WI38 (cell line): ENCODE measurements at regions not wholly inside any gene's neighbourhood (a gene's known extent, or its start where the extent isn't known, plus 50 kb on each side); places are given as distances from the start of the nearest gene placed in this dataset.

Experiments
- H3K4me3 ChIP-seq: 2 replicates; pipeline ENCODE4 v1.5.1; 2011; ENCODE audit warnings: low read depth, mild to moderate bottlenecking, control low read depth, low read length
- TF ChIP-seq, protein P1 (sequence below): IDR thresholded peaks from 2 replicates; pipeline ENCODE4 v1.5.1; 2012; ENCODE audit warnings: low read depth, mild to moderate bottlenecking, control low read depth, low read length

GRCh38 chr7:17086403-17086802 lies 204.6 kb upstream of the AGR3 start:
- TF ChIP-seq, protein P1, sequence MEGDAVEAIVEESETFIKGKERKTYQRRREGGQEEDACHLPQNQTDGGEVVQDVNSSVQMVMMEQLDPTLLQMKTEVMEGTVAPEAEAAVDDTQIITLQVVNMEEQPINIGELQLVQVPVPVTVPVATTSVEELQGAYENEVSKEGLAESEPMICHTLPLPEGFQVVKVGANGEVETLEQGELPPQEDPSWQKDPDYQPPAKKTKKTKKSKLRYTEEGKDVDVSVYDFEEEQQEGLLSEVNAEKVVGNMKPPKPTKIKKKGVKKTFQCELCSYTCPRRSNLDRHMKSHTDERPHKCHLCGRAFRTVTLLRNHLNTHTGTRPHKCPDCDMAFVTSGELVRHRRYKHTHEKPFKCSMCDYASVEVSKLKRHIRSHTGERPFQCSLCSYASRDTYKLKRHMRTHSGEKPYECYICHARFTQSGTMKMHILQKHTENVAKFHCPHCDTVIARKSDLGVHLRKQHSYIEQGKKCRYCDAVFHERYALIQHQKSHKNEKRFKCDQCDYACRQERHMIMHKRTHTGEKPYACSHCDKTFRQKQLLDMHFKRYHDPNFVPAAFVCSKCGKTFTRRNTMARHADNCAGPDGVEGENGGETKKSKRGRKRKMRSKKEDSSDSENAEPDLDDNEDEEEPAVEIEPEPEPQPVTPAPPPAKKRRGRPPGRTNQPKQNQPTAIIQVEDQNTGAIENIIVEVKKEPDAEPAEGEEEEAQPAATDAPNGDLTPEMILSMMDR: no peak
- no peak overlapping the region for H3K4me3 ChIP-seq

DNA sequence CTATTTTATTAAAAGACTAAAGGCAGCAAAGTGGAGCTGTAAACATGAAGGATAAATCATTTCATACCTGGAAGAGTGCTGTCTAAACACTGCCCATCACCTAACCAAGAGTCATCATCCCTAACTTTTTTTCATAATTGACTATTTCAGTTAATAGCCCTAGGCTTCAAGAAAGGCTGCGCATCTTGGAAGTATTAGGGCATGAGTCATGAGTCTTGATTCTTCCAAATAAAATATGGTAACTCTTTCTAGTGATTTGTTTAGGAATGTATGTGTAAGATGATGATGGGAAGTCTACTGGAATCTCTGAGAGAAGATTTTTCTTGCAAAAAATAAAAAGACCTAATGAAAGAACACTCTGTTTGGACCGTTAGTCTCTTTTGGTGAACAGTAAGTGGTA lies 207.7 kb upstream of the AHR start:
- TF ChIP-seq, protein P1: no peak
- no peak overlapping the region for H3K4me3 ChIP-seq

DNA sequence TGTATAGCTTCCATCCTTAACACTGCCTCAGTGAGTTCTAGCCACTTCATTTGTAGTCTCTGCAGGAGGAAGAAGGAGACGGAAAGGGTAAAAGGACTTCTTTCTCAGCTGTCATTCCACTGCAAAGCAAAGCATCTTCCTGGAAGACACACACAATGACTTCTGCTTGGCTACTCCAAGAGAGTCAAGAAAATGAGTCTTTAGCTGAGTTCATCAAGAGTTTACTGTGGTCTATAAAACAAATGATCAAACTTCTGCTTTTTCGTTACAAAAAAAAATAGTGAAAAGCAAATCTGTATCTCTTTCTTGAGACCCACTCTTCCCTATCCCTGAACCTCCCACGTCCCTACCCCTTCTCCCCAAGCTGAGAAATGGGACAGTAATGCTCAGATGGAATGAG lies 205.0 kb upstream of the AHR start:
- H3K4me3 ChIP-seq: no peak overlapping the region
- TF ChIP-seq, protein P1: no peak

DNA sequence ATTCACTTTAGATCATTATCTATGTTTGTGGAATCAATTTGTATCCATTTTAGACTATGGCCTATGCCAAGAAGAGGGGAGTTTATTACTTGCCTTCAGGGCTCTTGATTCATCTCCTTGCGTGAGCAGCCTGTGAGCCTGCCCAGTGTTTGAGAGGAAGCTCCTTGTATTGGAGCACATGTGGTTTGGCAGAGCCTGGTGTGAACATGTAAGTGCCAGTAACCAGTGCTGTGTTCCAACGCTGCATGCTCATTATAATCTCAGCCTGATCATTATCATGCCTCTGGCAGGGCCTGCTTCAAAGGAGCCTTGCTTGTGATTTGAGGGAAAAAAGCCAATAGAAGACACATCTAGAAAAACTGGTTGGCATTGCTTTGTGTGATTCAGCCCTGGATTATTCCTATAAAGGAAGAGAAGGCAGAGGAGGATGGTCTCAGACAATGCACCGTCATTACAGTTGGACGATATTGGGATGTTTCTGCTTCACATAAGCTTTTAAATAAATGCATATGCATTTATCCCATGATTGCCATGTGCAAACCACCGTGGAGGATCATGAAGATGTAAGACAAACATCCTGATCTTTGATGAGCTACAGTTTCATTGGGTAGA lies 203.4 kb upstream of the AHR start:
- no peak overlapping the region for H3K4me3 ChIP-seq
- TF ChIP-seq, protein P1: no peak

- TF ChIP-seq, protein P1: no peak
- no peak overlapping the region for H3K4me3 ChIP-seq
Measured at GRCh38 chr7:17095931-17096330, 202.5 kb upstream of the AHR start.

GRCh38 chr7:17097668-17098297 lies 200.7 kb upstream of the AHR start:
- no peak overlapping the region for H3K4me3 ChIP-seq
- TF ChIP-seq, protein P1: no peak

- no peak overlapping the region for H3K4me3 ChIP-seq
- TF ChIP-seq, protein P1: no peak
Measured at GRCh38 chr7:17098515-17098914, 199.9 kb upstream of the AHR start.
